C4-2B (cell line): ENCODE measurements at regions not wholly inside any gene's neighbourhood (a gene's known extent, or its start where the extent isn't known, plus 50 kb on each side); places are given as distances from the start of the nearest gene placed in this dataset.

ENCODE experiments used
- CTCF ChIP-seq: fragments of 450-650 bp; conservative IDR thresholded peaks from 2 replicates; pipeline ENCODE4 v1.5.1; 2017; ENCODE audit warnings: mild to moderate bottlenecking
- ZFX ChIP-seq: fragments of 450-650 bp; IDR thresholded peaks from 2 replicates; pipeline ENCODE4 v1.6.1; 2017

- TF ChIP-seq CTCF (no peak), ZFX (no peak)
Measured at GRCh38 chr4:31068257-31069075, 348.3 kb downstream of the PCDH7 start.
